ENCODE measurements at regions not wholly inside any gene's neighbourhood (a gene's known extent, or its start where the extent isn't known, plus 50 kb on each side); places are given as distances from the start of the nearest gene placed in this dataset.

DNA sequence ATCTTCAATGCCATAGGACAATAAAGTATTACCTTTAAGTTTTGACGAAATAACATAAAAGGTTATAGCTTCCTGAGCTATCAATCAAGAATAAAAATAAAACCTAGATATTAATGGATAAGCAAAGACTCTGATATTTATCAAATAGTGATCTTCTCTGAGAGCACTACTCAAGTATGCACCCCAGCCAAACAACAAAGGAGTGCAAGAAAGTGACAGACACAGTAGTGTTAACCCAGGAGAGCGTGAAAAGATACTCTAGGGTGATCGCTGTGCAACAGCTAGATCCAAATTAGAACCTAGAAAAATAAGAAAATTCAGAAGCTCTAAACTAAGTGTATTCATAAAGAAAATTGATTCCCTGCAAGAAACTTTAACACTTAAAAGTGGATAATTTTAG is 83.5 kb upstream of the CDYL start:
- TF ChIP-seq, protein P1, sequence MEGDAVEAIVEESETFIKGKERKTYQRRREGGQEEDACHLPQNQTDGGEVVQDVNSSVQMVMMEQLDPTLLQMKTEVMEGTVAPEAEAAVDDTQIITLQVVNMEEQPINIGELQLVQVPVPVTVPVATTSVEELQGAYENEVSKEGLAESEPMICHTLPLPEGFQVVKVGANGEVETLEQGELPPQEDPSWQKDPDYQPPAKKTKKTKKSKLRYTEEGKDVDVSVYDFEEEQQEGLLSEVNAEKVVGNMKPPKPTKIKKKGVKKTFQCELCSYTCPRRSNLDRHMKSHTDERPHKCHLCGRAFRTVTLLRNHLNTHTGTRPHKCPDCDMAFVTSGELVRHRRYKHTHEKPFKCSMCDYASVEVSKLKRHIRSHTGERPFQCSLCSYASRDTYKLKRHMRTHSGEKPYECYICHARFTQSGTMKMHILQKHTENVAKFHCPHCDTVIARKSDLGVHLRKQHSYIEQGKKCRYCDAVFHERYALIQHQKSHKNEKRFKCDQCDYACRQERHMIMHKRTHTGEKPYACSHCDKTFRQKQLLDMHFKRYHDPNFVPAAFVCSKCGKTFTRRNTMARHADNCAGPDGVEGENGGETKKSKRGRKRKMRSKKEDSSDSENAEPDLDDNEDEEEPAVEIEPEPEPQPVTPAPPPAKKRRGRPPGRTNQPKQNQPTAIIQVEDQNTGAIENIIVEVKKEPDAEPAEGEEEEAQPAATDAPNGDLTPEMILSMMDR (IDR thresholded peaks at IDR 0.05; ENCODE audit: low read length), result no peak
- TF ChIP-seq EZH2 (IDR thresholded peaks at IDR 0.05; ENCODE audit: borderline replicate concordance, low read length), result no peak

All from OCI-LY1 (cell line).